Hepatocyte (in vitro differentiated cells): ENCODE measurements at regions not wholly inside any gene's neighbourhood (a gene's known extent, or its start where the extent isn't known, plus 50 kb on each side); places are given as distances from the start of the nearest gene placed in this dataset.

Experiments
- DNase-seq: peaks from one replicate; pipeline ENCODE4 v3.0.0-alpha.2; 2016; ENCODE audit warnings: low spot score
- H2AFZ ChIP-seq: fragments of 200-600 bp; sonication (generic); 2 replicates; pipeline ENCODE4 v1.6.0; 2016; ENCODE audit warnings: antibody characterized with exemption, mild to moderate bottlenecking
- H3K27ac ChIP-seq: fragments of 200-600 bp; sonication (generic); 2 replicates; pipeline ENCODE4 v1.5.1; 2016; ENCODE audit warnings: mild to moderate bottlenecking
- H3K27me3 ChIP-seq: fragments of 200-600 bp; sonication (generic); 2 replicates; pipeline ENCODE4 v1.6.1; 2016
- H3K36me3 ChIP-seq: fragments of 200-600 bp; sonication (generic); replicated peaks from 2 replicates; pipeline ENCODE4 v1.5.1; 2016; ENCODE audit warnings: low read depth; ENCODE audit not compliant: insufficient read depth
- H3K4me1 ChIP-seq: fragments of 200-600 bp; sonication (generic); 2 replicates; pipeline ENCODE4 v1.5.1; 2016; ENCODE audit warnings: mild to moderate bottlenecking, moderate library complexity; ENCODE audit not compliant: insufficient read depth
- H3K4me2 ChIP-seq: fragments of 200-600 bp; sonication (generic); 2 replicates; pipeline ENCODE4 v1.6.0; 2016
- H3K4me3 ChIP-seq: fragments of 200-600 bp; sonication (generic); 2 replicates; pipeline ENCODE4 v1.5.1; 2016; ENCODE audit warnings: mild to moderate bottlenecking
- H3K79me2 ChIP-seq: fragments of 200-600 bp; sonication (generic); 2 replicates; pipeline ENCODE4 v1.6.0; 2017; ENCODE audit warnings: mild to moderate bottlenecking
- H3K9me2 ChIP-seq: fragments of 200-600 bp; sonication (generic); replicated peaks from 2 replicates; pipeline ENCODE4 v1.6.0; 2017; ENCODE audit warnings: mild to moderate bottlenecking; ENCODE audit not compliant: insufficient read depth
- H3K9me3 ChIP-seq: fragments of 200-600 bp; sonication (generic); 2 replicates; pipeline ENCODE4 v1.5.1; 2016; ENCODE audit warnings: low read depth, mild to moderate bottlenecking
- H4K20me1 ChIP-seq: fragments of 200-600 bp; sonication (generic); 2 replicates; pipeline ENCODE4 v1.6.0; 2016; ENCODE audit warnings: mild to moderate bottlenecking; ENCODE audit not compliant: insufficient read depth, poor library complexity, severe bottlenecking
- CTCF ChIP-seq: fragments of 200-600 bp; sonication (generic); IDR thresholded peaks from 2 replicates; pipeline ENCODE4 v1.5.1; 2016; ENCODE audit warnings: antibody characterized with exemption, mild to moderate bottlenecking; ENCODE audit not compliant: poor library complexity
- EZH2 ChIP-seq: fragments of 200-600 bp; sonication (generic); IDR thresholded peaks from 2 replicates; pipeline ENCODE4 v1.6.1; 2016; ENCODE audit warnings: antibody characterized with exemption, mild to moderate bottlenecking, borderline replicate concordance
- EZH2phosphoT487 ChIP-seq: fragments of 200-600 bp; sonication (generic); IDR thresholded peaks from one replicate; pipeline ENCODE4 v1.6.1; 2018; ENCODE audit warnings: antibody characterized with exemption, mild to moderate bottlenecking, low read depth, moderate library complexity; ENCODE audit not compliant: unreplicated experiment, severe bottlenecking
- WGBS: methylation state at CpG from one replicate; pipeline ENCODE4 v1.1.6; 2016; ENCODE audit warnings: low lambda C conversion rate; ENCODE audit errors: missing lambda C conversion rate; 5-methylcytosine and 5-hydroxymethylcytosine counted together

- TF ChIP-seq EZH2phosphoT487 (no peak), EZH2 (no peak), CTCF (no peak)
- Histone ChIP-seq H3K79me2 (no peaks in the 10 kb centered on the region), H3K4me3 (no peak overlapping the region), H3K36me3 (no peaks in the 10 kb centered on the region), H2AFZ (no peak overlapping the region), H3K27me3 (no peaks in the 10 kb centered on the region), H4K20me1 (no peaks in the 10 kb centered on the region), H3K27ac (no peak overlapping the region), H3K9me3 (no peaks in the 10 kb centered on the region), H3K4me2 (no peak overlapping the region), H3K9me2 (no peaks in the 10 kb centered on the region), H3K4me1 (no peaks in the 10 kb centered on the region)
- 78% methylated on average over 11 of the region's 11 CpGs for WGBS
- DNase-seq = no peak
These were observed 90.7 kb upstream of the KCNK2 start for GRCh38 chr1:214991691-214992315.

GRCh38 chr1:214993419-214993818 lies 89.1 kb upstream of the KCNK2 start:
- H2AFZ ChIP-seq = no peak overlapping the region

GRCh38 chr1:214997685-214998084 lies 84.9 kb upstream of the KCNK2 start:
- Histone ChIP-seq H3K9me3 (no peaks in the 10 kb centered on the region), H3K4me3 (no peak overlapping the region), H3K27ac (no peak overlapping the region), H3K4me1 (no peaks in the 10 kb centered on the region), H3K27me3 (no peaks in the 10 kb centered on the region), H3K4me2 (no peak overlapping the region), H4K20me1 (no peaks in the 10 kb centered on the region), H2AFZ (no peak overlapping the region), H3K36me3 (no peaks in the 10 kb centered on the region), H3K79me2 (no peaks in the 10 kb centered on the region), H3K9me2 (no peaks in the 10 kb centered on the region)
- WGBS = 97% methylated on average over 3 of the region's 3 CpGs
- no peak for TF ChIP-seq EZH2
- TF ChIP-seq EZH2phosphoT487 = no peak
- no peak for TF ChIP-seq CTCF
- no peak for DNase-seq

More at GRCh38 chr1:214993419-214993818, 89.1 kb upstream of the KCNK2 start:
- Histone ChIP-seq H3K4me3 (no peak overlapping the region), H3K27me3 (no peaks in the 10 kb centered on the region), H3K27ac (no peak overlapping the region), H3K4me1 (no peaks in the 10 kb centered on the region), H3K9me3 (no peaks in the 10 kb centered on the region), H3K9me2 (no peaks in the 10 kb centered on the region), H3K4me2 (no peak overlapping the region), H3K36me3 (no peaks in the 10 kb centered on the region), H3K79me2 (no peaks in the 10 kb centered on the region), H4K20me1 (no peaks in the 10 kb centered on the region)
- TF ChIP-seq EZH2phosphoT487 = no peak
- no peak for TF ChIP-seq CTCF
- no peak for TF ChIP-seq EZH2
- DNase-seq = no peak
